HG03460 (cell line): ENCODE measurements at regions not wholly inside any gene's neighbourhood (a gene's known extent, or its start where the extent isn't known, plus 50 kb on each side); places are given as distances from the start of the nearest gene placed in this dataset.

ENCODE experiments used
- ATAC-seq: cut with Tn5 transposase; IDR thresholded peaks from one replicate; pipeline ENCODE4 v1.9.1; 2021; ENCODE audit not compliant: unreplicated experiment

DNA sequence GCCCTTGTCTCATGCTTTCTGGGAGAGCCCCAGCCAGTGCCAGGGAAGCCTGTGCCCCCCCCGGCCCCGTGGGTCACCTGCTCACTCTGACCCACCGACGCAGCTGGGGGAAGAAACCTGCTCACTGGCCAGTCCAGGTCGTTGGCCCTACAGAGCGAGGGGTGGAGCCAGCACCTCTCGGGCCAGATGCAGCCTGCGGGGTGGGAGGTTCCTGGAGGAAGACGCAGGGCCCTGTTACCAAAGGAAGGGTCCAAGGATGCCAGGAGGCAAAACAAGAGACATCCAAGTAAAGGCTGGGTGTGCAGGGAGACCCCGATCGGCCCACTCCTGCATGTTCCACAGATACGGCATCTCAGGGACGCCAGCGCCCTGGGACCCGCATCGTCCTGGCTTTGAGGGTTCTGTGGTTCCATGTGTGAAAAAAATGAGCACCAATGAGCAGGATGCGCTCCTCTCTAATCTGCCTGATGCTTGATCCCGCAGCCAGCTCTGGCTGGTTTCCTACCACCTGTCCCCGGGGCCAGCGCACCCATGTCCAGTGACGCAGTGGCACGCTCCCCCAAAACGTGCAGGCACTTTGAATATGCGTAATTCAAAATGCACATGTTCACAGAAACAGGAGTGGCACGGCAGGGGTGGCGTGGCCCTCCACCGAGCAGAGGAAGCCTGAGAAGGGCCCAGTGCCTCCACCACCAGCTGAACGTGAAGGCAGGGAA, 66.0 kb upstream of the GALNT9 start:
- ATAC-seq, result no peak

DNA sequence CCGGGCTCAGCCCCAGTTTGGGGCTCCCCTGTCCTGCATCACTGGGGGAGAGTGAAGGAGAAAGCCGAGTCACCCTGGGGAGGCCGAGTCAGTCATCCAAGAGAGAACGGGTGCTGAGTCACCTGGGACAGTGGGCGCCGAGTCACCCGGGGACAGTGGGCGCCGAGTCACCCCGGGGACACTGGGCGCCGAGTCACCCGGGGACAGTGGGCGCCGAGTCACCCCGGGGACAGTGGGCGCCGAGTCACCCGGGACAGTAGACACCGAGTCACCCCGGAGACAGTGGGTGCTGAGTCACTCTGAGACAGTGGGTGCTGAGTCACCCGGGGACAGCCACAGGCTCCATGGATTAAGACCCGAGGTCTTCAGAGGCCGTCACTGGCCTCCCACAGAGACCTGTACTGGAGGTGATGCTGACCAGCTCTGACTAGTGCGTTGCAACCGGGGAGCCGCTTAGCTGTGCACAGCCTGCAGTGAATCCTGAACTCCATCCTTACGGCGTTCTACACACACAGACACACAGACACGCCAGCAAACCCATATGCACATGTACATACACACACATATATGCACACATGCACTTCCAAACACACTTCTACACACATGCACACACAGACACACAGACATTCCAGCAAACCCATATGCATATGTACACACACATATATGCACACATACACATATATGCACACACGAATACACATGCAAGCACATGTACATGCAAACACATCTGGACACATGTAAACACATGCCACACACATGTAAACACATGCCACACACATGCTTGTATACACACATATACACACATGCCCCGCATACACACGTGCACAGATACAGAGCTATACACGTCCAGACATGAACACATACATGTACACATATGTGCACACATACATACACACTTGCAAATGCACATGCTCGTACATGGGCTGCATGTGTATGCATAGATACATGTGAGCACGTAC, 64.9 kb upstream of the GALNT9 start:
- ATAC-seq, result no peak

DNA sequence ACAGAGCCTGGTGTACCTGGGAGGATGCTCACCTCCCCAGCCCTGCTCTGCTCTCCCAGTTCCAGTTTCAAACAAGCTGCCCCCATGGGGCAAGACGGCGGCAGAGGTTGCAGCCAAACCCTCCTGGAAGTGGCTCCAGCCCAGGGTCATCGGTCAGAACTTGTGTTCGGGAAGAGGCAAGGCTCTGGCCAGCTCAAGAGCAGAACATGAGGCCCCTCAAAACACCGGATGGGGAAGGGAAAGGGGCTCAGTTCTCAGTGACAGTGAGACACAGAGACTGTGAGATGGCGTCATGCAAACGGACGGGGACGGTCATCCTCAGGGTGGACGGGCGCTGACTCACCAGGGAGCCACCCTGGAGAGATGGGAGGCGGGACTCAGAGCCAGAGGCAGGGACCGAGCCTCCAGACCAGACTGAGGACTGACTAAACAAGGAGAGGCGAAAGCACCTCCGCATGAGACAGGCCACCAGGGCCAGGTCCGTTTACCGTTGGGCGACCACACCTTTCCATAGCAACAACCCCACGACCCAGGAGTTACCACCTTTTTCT, 63.9 kb upstream of the GALNT9 start:
- ATAC-seq, result no peak

DNA sequence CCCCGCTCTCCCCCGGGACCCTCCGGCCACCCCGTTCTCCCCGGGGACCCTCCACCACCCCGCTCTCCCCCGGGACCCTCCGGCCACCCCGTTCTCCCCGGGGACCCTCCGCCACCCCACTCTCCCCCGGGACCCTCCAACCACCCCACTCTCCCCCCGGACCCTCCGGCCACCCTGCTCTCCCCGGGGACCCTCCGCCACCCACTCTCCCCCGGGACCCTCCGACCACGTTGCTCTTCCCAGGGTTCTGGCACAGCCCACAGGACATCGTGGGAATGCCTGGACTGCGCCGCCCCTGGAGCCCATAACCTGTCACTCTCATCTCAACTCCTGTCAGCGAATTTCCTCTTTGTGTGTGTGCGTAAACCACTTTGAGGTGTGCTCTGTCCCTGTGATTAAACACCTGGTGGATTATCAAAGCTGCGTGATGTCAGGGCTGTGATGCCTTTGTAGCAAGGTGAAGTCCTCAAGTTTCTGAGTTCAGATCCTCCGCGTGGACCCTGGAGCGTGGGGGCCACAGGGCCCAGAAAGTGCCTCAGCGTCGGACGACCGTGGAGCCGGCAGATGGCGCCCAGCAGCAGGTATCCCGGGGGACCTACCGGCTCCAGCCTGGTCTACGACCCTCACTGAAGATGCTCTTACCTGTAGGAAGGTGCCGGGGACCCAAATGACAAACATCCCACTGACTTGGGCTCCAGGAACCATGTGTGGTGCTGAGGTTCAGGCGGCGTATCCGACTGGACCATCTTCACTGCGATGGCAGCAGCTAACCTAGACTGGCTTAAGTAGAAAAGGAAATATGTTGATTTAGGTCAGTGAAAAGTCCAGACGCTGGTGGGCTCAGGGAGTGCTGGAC, 63.2 kb upstream of the GALNT9 start:
- no peak for ATAC-seq

DNA sequence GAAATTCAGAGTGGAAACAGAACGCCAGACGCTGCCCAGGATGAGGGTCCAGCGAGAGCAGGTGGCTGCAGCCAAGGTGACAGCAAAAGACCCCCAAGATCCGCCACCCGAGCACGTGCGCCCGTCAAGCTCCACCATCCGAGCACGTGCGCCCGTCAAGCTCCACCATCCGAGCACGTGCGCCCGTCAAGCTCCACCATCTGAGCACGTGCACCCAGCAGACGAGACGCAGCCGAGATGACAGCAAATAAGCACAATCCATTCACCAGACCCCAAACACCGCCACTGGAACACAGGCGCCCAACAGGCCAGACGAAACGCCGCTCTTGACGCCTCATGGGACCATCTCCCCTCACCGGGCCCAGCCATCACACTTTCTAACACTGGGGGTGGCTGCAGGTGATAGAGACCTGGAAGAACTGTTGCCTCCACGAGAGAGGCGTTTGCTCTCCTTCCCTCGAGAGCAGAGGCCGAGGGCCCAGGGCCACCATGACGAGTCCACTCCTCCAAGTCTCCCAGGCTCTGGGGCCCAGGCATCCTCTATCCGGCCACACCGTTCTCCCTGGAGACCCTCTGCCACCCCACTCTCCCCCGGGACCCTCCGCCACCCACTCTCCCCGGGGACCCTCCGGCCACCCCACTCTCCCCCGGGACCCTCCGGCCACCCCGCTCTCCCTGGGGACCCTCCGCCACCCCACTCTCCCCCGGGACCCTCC, 62.1 kb upstream of the GALNT9 start:
- ATAC-seq, result no peak

DNA sequence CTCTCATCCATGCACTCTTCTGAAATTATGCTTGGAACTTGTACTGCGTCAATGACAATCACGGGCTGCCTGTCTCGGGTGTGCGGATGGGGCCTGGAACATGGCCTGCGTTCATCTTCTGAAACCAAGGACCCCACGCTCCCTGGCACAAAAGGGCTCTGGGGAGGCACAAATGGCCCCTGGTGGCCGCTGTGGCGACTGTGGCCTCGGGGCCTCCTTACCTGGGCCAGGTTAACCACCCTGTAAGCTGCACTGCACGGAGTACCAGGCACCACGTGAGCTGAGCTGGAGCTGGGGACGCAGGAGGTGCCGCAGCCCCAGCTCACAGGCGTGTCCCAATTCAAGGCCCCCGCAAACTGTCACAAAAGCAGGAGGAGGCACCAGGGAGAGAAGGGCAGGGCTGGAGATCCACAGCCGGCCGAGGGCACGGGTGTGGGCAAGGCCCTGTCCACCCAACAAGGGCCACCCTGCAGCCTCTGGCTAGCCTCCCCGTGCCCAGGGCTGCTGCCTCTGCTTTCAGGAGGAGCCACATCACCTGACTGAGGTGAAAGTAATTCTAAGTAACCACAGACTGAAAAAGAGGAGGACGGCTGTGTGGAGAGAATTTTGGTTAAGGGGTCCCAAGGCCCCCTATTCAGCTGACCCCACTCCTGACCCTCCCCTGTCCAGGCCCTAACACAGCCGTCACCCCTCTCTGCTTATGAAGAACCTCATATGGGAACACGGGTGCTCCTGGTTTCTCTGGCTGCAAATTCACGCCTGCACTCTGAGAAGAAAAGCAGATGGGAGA, 61.1 kb upstream of the GALNT9 start:
- no peak for ATAC-seq

DNA sequence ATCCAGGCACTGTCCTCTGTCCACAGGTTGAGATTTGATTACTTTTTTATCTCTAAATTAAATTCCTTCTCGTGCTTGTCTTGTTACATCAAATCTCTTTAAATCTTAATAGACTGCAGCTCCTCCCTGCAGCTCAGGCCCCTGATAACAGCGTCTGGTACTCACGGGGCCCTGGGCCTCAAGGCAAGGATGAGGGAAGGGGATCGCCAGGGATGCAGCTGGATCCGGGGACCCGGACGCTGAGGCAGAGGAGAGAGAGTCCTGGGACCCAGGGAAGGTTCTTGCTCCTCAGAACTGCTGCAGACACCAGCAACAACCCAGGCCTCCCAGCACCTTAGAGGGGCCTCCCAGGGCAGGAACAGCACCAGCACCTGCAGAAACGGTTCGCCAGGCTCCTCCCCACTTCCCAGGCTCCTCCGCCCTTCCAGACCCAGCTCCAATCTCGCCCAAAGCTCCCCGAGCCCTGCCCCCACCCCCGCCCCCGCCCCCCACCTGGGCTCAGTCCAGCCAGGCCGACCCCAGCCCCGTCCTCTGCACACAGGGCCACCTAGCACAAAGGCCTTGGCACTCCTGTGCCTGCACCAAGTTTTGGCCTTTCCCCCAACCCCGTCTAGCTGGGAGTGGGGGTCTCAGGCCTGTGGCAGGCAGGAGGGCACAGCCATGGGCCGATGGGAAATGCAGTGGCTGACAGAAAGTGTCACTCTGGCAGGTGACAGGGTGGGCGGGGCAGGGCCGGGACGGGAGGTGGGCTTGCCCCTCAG, 60.3 kb upstream of the GALNT9 start:
- no peak for ATAC-seq

DNA sequence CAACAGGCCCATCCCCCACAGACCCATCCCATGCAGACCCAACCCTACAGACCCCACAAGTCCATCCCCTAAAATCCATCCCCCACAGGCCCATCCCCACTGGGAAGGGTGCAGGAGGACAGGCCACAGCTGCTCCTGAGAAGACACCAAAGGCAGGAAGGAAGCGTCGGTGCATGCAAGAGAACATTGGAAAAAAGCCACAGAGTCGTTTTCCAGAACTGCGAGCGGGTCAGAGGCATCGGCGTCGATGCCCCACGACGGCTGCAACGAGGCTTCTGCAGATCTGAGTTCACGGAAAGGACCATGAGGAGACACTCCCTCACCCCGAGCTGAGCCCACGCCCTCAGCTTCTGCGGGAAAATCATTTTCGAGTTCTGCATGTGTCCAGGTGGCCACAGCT, 59.6 kb upstream of the GALNT9 start:
- no peak for ATAC-seq

DNA sequence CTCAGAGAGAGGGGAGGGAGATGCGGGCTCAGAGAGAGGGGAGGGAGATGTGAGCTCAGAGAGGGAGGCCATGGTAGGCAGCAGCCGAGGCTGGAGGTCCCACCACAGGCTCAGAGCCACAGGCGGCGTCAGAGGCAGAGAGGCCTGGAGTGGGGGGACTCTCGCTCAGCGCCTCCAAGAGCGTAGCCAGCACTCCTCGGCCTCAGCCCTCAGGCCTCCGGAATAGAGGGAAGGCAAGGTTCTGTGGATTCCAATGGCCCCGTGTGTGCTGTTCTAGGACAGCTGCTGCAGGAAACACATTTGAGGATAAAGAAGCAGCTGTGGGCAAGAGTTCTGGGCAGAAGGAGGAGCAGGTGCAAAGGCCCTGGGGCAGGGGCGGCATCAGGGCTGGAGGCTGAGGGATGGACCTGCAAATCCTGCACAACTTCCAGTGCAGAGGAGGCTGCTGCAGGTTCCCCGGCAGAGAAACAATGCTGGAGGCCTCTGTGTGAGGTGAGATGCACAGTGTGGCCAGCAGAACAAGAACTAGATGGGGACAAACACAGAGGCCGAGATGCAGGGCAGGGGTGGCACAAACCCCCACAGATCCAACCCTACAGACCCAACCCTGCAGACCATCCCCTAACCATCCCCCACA, 59.1 kb upstream of the GALNT9 start:
- no peak for ATAC-seq

DNA sequence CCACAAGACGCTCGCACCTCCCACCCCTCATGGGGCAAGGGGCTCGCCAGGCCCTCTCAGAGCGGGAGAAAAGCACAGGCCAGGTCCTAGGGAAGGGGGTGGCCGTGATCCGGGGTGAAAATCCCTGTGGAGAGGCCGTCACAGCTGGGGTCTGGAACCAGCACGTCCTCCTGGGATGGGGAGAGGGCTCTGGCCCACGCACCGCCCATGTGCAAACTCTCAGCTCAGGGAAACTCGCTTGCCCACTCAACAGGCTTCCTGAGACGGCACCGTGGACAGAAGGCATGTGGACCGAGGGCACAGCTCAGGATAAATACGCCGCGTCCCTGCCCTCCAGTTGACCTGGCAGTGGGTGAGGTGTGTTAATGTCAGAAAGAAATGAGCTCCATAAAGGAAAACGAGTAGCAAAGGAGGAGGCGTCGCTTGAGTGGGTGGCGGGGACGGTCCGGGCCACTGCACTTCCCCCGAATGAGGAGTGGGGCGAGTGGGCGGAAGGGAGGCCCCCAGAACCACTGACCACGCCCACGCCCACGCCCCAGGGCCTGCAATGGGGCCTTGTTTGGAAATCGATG, 57.6 kb upstream of the GALNT9 start:
- ATAC-seq, result no peak

DNA sequence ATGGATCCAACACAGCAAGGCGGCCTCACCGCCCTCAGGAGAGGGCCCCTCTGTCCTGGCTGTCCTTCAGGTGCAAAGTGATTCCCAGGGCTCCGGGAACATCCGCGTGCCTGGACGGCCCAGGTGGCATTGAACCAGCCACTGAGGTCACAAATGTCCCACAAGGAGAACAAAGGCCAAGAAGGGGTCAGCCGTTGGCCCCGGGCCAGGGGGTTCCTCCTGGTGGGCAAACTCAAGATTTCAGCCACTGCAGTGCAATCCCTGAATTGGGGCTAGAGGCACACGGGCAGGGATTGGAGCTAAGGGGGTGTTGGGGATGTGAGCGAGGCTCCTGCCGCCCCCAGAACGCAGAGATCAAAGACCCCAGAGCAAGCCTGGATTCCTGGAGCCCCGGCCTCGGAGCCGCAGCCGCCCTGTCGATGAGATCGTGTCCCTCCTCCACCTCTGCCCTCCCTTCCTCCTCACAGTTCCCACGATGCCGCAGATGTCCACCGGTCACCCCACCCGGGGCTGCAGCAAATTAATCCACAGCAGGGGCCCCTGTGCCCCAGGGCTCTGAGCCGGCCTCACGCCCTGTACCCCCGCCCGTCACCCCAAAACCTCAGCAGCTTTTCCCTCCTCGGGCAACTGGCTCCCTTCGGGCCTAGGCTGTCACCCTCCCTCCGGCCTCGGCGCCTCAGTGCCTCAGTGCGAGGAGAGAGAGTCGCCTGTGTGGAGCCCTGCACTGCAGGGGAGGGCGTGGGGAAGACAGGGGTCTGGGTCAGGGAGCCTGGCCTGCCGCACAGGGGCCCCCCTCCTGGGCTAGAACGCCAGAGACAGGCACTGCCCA, 56.7 kb upstream of the GALNT9 start:
- no peak for ATAC-seq

DNA sequence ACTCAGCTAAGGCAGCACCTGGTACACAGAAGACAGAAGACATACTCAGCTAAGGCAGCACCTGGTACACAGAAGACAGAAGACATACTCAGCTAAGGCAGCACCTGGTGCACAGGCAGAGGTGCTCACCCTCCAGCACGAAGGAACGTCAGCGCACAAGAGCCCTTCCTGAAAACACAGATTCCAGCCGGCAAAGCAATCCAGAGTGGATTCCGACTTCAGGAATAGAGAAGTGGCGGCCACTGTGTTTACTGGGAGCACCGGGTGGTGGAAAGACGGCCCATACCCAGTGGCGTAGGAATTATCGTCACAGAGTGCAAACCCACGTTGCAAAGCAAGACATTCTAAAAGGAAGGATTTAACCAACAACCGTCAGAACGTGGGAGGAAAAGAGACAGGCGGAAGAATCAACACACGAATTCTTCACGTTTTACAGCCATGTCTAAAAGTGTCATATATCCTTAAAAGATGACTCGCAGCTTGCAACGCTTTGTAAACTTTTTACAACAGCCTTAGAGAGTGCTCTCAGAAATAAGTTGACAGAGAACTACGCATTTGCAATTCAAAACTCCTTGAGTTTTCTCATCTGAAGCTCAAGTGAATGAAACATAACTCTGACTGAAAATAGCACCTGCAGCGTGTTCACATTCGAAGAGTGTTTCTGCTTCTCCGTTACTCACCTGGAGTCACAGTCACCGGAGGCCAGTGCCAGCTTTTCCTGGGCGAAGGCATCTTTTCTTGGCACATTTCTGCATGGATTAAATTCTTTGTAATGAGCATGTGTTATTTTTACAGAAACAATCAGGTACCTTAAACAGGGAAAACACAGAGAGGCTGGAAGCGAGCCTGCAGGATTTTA, 55.8 kb upstream of the GALNT9 start:
- ATAC-seq, result no peak

DNA sequence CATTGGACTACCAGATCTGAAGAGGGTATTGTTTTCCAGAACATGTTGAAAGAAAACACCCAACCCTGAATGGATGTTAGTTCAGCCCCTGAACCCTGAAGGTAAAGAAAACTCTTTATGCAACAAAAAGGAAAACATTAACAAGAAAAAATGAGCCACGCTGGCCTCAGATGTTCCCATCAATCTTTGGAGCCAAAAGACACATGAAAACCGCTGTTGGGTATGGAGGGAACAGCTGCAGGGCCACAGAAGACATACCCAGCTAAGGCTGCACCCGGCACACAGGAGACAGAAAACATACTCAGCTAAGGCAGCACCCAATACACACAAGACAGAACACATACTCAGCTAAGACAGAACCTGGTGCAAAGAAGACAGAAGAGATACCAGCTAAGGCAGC, 51.3 kb upstream of the GALNT9 start:
- no peak for ATAC-seq

DNA sequence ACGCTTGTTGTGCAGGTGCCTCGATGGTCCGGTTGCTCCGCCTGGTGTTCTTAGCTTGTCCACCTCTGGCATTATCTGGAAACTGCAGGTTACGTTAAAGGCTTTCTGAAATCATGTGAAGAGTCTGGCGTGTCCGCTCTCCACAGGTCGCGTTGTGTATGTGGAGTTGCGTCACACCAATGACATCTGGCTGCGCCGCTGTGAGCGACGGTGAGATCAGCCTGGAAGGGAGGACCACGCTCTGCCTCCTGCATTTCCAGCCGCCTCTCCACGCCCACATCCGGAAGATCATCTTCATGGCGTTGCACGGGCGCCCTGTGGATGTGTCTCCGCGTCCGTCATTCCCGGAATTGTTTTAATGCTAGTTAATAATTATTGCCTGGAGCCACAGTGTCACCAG, 50.6 kb upstream of the GALNT9 start:
- no peak for ATAC-seq

DNA sequence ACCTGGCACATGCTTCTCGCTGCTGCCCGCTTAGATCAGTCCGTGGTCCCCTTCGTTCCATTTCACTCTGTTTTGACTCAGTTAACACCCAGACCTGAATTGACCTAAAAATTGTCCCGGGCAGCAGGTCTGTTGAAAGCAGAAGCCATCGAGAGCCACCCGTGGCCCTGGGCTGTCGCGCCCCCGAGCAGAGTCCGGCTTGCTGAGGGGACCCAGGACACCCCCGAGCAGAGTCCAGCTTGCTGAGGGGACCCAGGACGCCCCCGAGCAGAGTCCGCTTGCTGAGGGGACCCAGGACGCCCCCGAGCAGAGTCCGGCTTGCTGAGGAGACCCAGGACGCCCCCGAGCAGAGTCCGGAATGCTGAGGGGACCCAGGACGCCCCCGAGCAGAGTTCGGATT, 50.2 kb upstream of the GALNT9 start:
- no peak for ATAC-seq
